ENCODE measurements at regions not wholly inside any gene's neighbourhood (a gene's known extent, or its start where the extent isn't known, plus 50 kb on each side); places are given as distances from the start of the nearest gene placed in this dataset.

DNA sequence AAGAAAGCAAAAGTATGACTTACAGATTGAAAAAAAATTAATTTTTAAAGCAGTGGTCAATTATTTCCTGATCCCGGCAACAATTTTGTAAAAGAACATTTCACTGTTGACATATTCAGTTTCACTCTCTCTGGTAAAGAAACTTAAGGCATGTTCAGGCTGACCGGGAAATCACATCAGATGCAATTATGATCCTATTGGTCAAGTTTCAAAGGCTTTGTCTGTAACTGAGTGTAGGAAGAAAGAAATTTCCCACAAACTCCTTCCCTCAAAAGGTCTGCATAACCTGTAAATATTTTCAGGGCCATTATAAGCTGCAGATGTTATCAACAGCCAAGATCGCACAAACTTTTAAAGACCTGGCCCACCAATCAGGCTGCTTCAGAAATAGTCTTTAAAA, 205.4 kb upstream of the IGF1R start:
- no peaks in the 10 kb centered on the region for H3K36me3 ChIP-seq
- no peaks in the 10 kb centered on the region for H3K27me3 ChIP-seq
- DNase-seq (ENCODE audit: low spot score in 2 of 2), result no peak
- no peaks in the 10 kb centered on the region for H3K9me3 ChIP-seq
- H3K4me3 ChIP-seq, result no peak overlapping the region
- no peaks in the 10 kb centered on the region for H3K4me1 ChIP-seq
- intact Hi-C loops (cut with DNase I; ENCODE audit: low total_unique reads), result no loop called here
- TF ChIP-seq CTCF (IDR thresholded peaks at IDR 0.05), result no peak
- TF ChIP-seq POLR2A (IDR thresholded peaks at IDR 0.05), result no peak
- TF ChIP-seq POLR2AphosphoS5 (IDR thresholded peaks at IDR 0.05), result no peak
- H3K27ac ChIP-seq, result no peak overlapping the region

DNA sequence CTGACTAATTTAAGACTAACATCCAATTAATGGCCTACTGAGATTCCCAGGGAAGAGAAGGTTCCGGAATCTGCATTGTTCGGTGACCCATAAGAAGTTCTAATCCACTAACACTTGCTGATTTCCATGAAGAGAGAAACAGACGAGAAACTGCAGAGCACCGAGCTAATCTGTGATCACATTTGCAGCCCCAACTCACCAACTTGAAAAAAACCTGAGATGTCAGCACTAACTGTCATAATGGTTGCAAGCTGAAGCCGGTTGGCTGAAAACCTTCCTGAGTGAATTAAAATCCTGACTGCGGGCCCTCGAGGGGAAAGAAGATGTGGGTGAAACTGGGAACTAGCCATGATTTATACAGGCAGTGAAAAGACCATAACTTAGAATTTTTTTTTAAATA, 204.8 kb upstream of the IGF1R start:
- Histone ChIP-seq H3K4me1 (no peaks in the 10 kb centered on the region), H3K4me3 (no peak overlapping the region), H3K27ac (no peak overlapping the region), H3K27me3 (no peaks in the 10 kb centered on the region), H3K36me3 (no peaks in the 10 kb centered on the region), H3K9me3 (no peaks in the 10 kb centered on the region)
- no peak for DNase-seq (ENCODE audit: low spot score in 2 of 2)
- intact Hi-C loops (cut with DNase I; ENCODE audit: low total_unique reads), result no loop called here
- TF ChIP-seq POLR2A (IDR thresholded peaks at IDR 0.05) (no peak), CTCF (IDR thresholded peaks at IDR 0.05) (no peak), POLR2AphosphoS5 (IDR thresholded peaks at IDR 0.05) (no peak)

GRCh38 chr15:98444138-98444537, 204.2 kb upstream of the IGF1R start:
- no peaks in the 10 kb centered on the region for H3K36me3 ChIP-seq
- H3K4me3 ChIP-seq, result no peak overlapping the region
- H3K4me1 ChIP-seq, result no peaks in the 10 kb centered on the region
- no peaks in the 10 kb centered on the region for H3K9me3 ChIP-seq
- intact Hi-C loops (cut with DNase I; ENCODE audit: low total_unique reads), result no loop called here
- no peaks in the 10 kb centered on the region for H3K27me3 ChIP-seq
- no peak overlapping the region for H3K27ac ChIP-seq
- DNase-seq (ENCODE audit: low spot score in 2 of 2), result no peak
- TF ChIP-seq POLR2A (IDR thresholded peaks at IDR 0.05) (no peak), CTCF (IDR thresholded peaks at IDR 0.05) (no peak), POLR2AphosphoS5 (IDR thresholded peaks at IDR 0.05) (no peak)

DNA sequence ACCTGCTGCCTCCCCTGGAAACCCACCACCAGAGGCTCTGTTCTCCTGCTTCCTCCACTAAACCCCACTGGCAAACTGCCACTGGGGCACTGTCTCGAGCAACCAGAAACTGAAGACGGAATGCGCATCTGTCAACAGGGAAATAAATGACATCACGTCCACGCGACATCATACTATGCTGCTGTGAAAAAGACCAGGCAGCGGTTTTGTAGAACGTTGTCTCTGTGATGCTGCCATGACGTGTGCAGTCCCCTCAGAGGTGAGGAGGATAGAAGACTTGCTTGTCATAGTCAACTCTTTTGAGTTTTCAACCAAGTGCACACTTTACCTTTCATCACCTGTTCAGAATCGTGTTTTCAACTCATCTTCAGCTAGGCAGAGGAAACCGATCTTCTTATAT, 203.0 kb upstream of the IGF1R start:
- Histone ChIP-seq H3K27ac (no peak overlapping the region), H3K36me3 (no peaks in the 10 kb centered on the region), H3K9me3 (no peaks in the 10 kb centered on the region), H3K4me1 (no peaks in the 10 kb centered on the region), H3K4me3 (no peak overlapping the region), H3K27me3 (no peaks in the 10 kb centered on the region)
- intact Hi-C loops (cut with DNase I; ENCODE audit: low total_unique reads), result no loop called here
- no peak for DNase-seq (ENCODE audit: low spot score in 2 of 2)
- TF ChIP-seq POLR2A (IDR thresholded peaks at IDR 0.05) (no peak), POLR2AphosphoS5 (IDR thresholded peaks at IDR 0.05) (no peak), CTCF (IDR thresholded peaks at IDR 0.05) (no peak)

DNA sequence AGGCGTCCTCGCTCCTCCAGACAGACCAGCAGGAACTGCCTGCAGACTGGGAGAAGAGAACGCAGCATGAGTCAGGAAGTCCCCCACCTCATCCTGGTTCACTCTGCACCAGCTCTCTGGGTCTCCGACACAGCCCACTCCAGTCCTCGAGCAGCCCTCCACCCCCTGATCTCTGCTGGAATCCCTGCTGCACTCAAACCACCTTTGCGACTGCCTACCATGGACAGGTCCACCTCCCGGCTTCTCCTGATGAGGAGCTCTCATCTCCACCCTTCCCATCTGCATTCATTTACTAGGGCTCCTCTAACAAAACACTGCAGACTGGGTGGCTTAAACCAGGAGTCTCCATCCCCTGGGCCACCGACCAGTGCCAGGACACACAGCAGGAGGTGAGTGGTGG, 202.3 kb upstream of the IGF1R start:
- H3K36me3 ChIP-seq, result no peaks in the 10 kb centered on the region
- no peak overlapping the region for H3K4me3 ChIP-seq
- TF ChIP-seq POLR2AphosphoS5 (IDR thresholded peaks at IDR 0.05), result no peak
- TF ChIP-seq CTCF (IDR thresholded peaks at IDR 0.05), result no peak
- no peak for TF ChIP-seq POLR2A (IDR thresholded peaks at IDR 0.05)
- intact Hi-C loops (cut with DNase I; ENCODE audit: low total_unique reads), result no loop called here
- DNase-seq (ENCODE audit: low spot score in 2 of 2), result no peak
- H3K4me1 ChIP-seq, result no peaks in the 10 kb centered on the region
- H3K9me3 ChIP-seq, result no peaks in the 10 kb centered on the region
- H3K27ac ChIP-seq, result no peak overlapping the region
- H3K27me3 ChIP-seq, result no peaks in the 10 kb centered on the region
